GM06990 (cell line): ENCODE measurements at regions not wholly inside any gene's neighbourhood (a gene's known extent, or its start where the extent isn't known, plus 50 kb on each side); places are given as distances from the start of the nearest gene placed in this dataset.

Experiments used
- DNase-seq: peaks from one replicate; pipeline ENCODE4 v3.0.0-alpha.2; 2011; ENCODE audit not compliant: insufficient read length; ENCODE audit errors: extremely low read depth
- H3K27me3 ChIP-seq: replicated peaks from 2 replicates; pipeline ENCODE4 v1.6.0; 2011; ENCODE audit warnings: low read length; ENCODE audit not compliant: control insufficient read depth, insufficient read depth
- H3K36me3 ChIP-seq: 2 replicates; pipeline ENCODE4 v1.5.1; 2011; ENCODE audit warnings: low read length; ENCODE audit not compliant: control insufficient read depth, insufficient read depth
- H3K4me3 ChIP-seq: replicated peaks from 2 replicates; pipeline ENCODE4 v1.5.1; 2011; ENCODE audit warnings: low read depth, mild to moderate bottlenecking, control low read depth, low read length
- TF ChIP-seq, protein P1 (sequence below): IDR thresholded peaks from 2 replicates; pipeline ENCODE4 v1.5.1; 2011; ENCODE audit warnings: low read length, control low read depth, mild to moderate bottlenecking, inconsistent platforms; ENCODE audit not compliant: insufficient read depth, poor library complexity, severe bottlenecking

DNA sequence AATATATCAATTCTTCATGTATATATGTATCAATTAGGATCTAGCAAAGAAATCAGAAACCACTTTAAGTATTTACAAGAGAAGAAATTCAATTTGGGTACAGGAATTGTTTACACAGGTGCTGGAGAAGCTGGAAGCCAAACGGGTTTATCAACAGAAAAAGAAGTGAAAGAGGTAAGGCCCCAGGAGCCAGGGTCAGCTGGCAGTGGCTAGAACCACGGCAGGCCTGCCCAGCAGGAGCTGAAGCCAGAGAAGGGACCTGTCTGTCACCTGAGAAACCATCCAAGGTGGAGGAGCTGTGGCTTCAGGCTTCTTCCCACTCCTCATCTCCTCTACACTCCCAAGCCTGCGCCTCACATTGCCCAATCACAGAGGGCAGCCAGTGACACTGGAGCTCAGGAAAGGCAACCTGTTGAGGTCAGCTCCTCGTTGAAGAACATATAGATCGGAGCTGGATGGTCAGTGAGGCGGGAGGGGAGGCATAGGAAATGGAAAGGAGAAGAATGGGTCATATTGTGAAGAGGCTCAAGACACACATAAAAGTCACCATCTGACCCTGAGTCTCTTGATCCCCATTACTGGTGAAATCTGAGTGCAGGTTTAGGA is 182.6 kb downstream of the REEP3 start:
- Histone ChIP-seq H3K36me3 (no peaks in the 10 kb centered on the region), H3K27me3 (no peaks in the 10 kb centered on the region), H3K4me3 (no peak overlapping the region)
- TF ChIP-seq, protein P1, sequence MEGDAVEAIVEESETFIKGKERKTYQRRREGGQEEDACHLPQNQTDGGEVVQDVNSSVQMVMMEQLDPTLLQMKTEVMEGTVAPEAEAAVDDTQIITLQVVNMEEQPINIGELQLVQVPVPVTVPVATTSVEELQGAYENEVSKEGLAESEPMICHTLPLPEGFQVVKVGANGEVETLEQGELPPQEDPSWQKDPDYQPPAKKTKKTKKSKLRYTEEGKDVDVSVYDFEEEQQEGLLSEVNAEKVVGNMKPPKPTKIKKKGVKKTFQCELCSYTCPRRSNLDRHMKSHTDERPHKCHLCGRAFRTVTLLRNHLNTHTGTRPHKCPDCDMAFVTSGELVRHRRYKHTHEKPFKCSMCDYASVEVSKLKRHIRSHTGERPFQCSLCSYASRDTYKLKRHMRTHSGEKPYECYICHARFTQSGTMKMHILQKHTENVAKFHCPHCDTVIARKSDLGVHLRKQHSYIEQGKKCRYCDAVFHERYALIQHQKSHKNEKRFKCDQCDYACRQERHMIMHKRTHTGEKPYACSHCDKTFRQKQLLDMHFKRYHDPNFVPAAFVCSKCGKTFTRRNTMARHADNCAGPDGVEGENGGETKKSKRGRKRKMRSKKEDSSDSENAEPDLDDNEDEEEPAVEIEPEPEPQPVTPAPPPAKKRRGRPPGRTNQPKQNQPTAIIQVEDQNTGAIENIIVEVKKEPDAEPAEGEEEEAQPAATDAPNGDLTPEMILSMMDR = no peak
- no peak for DNase-seq

DNA sequence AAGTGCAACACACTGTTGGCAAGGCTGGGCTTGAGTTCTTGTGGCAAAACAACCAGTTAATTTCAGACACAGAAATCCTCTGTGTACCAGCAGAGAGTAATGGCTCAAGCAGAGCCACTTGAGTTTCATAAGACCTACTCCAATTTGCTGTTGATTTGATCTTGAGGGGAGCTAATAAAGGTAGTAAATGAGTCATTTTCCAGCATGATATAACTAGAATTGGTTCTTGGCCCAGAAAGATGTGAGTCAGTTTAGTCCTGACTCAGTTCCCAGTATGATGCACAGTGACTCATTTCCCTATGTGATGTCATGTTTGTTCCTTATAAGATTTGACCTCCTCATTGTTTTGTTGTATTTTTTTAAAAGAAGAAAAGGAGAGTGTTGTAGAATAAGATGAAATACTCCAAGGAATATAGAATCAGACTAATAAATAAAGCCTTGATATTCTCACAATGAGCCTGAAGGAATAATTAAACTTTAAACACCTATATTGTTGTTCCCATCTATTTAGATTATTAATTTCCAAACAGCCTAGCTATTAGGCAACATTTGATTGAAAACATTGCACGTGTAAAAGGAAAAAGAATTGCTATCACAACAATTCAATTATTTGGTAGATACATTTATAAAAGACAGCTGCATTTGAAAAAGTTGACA is 186.2 kb downstream of the REEP3 start:
- Histone ChIP-seq H3K27me3 (no peaks in the 10 kb centered on the region), H3K4me3 (no peak overlapping the region), H3K36me3 (no peaks in the 10 kb centered on the region)
- TF ChIP-seq, protein P1 = no peak
- DNase-seq = peak; percentile 63

DNA sequence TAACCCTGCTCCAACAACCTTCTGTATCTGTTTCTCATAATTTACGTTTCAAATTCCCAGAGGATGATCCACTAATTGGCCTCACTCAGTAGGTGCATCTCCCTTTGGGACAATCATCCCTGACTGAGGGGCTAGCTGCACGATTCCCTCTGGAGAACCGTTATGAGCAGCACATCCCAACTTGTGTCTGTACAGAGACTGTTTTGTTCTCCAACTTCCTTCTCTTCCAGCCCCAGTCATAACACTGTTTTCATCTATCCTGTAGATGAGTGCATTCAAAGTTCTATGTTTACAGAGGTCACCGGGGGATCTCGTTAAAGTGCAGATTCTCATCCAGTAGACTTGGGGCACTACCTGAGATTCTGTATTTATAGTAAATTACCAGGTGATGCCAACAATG is 187.2 kb downstream of the REEP3 start:
- DNase-seq = no peak
- H3K27me3 ChIP-seq = no peaks in the 10 kb centered on the region
- no peak overlapping the region for H3K4me3 ChIP-seq
- H3K36me3 ChIP-seq = no peaks in the 10 kb centered on the region
- TF ChIP-seq, protein P1 = no peak

DNA sequence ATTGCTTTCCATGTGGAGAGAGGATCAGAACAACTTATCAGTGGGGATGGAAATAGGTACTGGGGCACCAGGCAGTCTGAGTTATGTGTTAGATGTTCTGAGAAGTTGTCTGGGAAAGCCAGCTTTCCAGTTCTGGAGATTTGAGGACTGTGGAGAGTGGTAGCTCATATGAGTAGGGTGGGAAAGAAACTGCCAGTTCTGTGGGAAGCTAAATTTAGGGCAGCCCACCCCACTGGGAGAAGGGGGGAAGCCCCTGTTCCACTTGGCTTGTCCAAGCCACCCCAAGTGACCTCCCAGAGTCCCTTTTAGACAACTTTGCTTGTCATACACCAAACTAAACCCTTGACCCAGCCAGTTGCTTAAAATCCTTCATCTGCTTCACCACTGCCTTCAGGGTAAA is 189.5 kb downstream of the REEP3 start:
- H3K36me3 ChIP-seq = no peaks in the 10 kb centered on the region
- no peak for DNase-seq
- no peak overlapping the region for H3K4me3 ChIP-seq
- TF ChIP-seq, protein P1 = no peak
- no peaks in the 10 kb centered on the region for H3K27me3 ChIP-seq

DNA sequence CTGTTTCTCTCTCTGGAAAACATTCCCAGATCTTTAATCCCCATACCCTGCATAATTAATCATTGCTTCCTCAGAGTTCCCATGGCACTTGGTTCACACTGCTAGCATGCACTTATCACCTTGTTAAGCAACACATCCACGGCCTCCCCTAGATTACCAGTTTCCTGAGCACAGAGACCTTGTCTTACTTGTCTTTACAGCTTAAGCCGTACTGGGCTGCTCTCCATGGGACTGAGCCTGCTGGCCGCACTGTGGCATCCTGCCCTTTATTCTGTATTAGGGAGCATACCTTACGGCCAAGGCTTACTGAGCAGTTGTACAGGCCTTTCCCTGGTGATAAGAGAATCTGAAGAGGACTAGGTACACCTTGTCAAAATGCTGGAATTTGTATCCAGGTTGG is 190.2 kb downstream of the REEP3 start:
- Histone ChIP-seq H3K27me3 (no peaks in the 10 kb centered on the region), H3K36me3 (no peaks in the 10 kb centered on the region), H3K4me3 (no peak overlapping the region)
- DNase-seq = no peak
- TF ChIP-seq, protein P1 = no peak
